Astrocyte of the hippocampus (primary cell): ENCODE measurements at regions not wholly inside any gene's neighbourhood (a gene's known extent, or its start where the extent isn't known, plus 50 kb on each side); places are given as distances from the start of the nearest gene placed in this dataset.
A peak's percentile ranks its signal among the peaks of the same experiment; 100 is the strongest.

Experiments
- DNase-seq: peaks from one replicate; pipeline ENCODE4 v3.0.0; 2011; ENCODE audit warnings: low read depth, low spot score

DNA sequence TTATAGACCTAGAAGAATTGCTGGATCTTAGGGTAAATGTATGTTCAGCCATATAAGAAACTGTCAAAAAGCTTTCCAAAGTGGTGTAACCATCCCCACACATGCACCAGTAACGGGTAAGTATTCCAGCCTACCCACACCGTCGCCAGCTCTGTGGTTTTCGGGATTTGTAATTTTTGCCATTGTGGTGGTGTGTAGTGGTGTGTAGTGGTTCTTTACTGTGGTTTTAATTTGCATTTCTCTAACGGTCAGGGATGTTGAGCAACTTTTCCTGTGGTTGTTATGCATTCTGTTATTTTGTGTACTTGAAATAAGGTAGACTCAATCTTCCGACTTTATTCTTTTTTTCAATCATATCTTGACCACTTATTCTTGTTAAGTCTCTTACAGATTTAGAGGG is 342.4 kb upstream of the AJAP1 start:
- no peak for DNase-seq

- no peak for DNase-seq
These were observed 339.2 kb upstream of the AJAP1 start for GRCh38 chr1:4315202-4315601.

GRCh38 chr1:4317207-4317606 is 337.2 kb upstream of the AJAP1 start:
- no peak for DNase-seq

DNA sequence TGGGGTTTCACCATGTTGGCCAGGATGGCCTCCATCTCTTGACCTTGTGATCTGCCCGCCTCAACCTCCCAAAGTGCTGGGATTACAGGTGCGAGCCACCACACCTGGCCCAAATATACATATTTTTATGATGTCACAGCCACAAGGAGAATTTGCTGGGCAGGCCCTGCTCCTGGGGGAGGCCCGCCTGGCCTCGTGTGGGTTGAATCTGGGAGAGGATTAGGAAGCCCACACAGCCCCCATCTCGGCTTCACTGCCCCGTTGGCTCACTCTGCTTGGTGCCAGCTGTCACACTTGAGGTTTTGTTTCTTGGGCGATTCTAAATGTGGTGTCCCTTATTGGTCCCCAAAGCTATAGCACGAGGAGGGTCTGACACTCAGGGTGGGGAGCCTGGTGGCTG is 335.7 kb upstream of the AJAP1 start:
- no peak for DNase-seq

DNA sequence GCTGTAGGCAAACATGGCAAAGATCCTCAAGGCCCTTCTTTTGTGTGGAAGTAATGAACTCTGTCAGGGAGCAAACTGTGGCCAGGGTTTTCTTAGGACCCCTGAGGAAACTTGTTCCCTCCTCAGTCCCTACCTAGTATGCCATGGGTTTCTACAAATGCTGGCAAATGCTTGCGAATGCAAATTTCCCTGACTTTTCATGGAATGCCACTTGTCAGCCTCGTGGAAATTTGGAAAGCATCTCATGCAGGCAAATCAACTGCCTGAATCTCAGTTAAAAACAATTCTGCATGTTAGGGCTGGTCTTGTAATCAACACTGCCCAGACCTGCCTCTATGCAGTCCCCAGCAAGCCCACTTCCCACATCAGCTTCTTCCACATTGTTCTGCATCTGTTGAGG is 334.9 kb upstream of the AJAP1 start:
- no peak for DNase-seq

DNA sequence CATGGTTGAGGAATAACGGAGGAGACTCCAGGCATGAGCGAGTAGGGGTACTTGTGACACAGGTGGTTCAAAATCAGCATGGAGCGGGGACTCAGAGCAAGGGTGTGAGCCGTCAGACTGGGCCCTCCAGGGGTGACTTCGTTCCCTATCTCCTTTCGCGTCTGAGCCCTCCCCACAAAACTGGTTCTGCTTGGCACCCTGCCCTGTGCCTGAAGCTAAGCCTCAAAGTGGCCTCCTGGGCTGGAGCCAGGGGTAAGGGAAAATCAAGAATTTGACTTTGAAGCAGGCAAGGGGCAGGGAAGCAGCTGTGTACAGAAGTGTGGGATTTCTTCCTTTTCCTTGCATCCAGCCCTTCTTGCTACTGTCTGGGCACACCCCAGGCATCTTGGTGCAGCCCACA is 331.5 kb upstream of the AJAP1 start:
- no peak for DNase-seq

DNA sequence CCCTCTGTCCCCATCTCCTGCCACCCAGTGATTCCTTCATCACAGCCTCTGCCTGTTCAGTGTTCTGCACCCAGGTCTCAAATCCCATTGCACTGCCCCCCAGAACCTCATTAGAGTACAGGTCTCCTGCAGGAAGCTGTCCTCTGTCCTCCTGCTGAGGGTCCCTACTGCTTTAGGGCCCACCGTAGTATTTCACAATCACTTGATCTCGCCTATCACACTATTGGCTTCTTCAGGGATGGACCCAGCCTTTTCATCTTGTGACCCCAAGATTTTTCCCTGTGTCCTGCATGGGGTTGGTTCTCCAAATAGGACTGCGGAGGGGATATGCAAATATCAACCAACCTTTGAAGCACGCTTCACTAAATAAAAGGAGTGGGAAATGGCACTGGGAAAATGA is 331.1 kb upstream of the AJAP1 start:
- no peak for DNase-seq

GRCh38 chr1:4324525-4324924 is 329.9 kb upstream of the AJAP1 start:
- no peak for DNase-seq

DNA sequence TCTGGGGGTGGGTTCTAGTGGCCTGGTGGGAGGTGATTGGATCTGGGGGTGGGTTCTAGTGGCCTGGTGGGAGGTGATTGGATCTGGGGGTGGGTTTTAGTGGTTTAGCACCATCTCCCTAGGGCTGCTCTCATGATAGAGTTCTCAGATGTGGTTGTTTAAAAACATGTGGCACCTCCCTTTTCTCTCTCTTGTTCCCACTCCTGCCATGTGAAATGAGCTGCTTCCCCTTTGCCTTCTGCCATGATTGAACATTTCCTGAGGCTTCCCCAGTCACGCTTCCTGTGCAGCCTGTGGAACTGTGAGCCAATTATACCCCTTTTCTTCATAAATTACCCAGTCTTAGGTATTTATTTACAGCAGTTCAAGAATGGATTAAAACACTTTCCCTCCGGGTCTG is 327.3 kb upstream of the AJAP1 start:
- no peak for DNase-seq

DNA sequence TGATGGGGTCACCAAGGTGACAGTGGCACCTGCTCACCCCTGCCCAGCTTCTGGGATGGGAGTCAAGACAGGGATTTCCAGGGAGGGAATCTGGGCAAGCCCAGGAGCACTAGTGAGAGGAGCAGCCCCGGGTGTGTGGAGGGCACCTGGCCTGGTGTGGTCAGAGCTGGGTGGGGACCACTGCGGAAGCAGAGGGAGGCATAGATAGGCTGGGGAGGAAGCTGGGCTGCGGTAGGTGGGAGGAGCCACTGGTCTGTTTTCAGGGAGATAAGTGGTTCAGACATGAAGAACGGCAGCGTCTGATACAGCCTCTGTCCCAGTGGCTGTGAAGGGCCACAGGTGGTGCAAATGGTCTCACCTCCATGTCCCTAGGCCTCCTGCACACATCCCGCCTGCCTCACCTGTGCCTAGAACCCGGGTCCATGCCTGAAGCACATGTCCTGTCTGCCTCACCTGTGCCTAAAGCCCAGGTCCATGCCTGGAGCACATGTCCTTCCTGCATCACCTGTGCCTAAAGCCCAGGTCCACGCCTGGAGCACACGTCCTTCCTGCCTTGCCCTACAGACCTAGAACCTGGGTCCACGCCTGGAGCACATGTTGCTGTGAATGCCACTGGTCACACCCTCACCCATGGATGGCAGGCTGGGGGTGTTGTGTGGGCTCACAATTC is 325.9 kb upstream of the AJAP1 start:
- no peak for DNase-seq

- DNase-seq = no peak
These were observed 323.3 kb upstream of the AJAP1 start for GRCh38 chr1:4330805-4331766.

DNA sequence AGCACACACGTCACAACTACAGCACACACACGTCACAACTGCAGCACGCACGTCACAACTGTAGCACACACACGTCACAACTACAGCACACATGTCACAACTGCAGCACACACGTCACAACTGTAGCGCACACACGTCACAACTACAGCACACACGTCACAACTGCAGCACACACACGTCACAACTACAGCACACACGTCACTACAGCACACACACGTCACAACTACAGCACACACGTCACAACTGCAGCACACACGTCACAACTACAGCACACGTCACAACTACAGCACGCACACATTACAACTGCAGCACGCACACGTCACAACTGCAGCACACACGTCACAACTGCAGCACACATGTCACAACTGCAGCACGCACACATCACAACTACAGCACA is 322.6 kb upstream of the AJAP1 start:
- no peak for DNase-seq

GRCh38 chr1:4336507-4336906 is 317.9 kb upstream of the AJAP1 start:
- no peak for DNase-seq

- no peak for DNase-seq
These were observed 313.0 kb upstream of the AJAP1 start for GRCh38 chr1:4341421-4341820.

DNA sequence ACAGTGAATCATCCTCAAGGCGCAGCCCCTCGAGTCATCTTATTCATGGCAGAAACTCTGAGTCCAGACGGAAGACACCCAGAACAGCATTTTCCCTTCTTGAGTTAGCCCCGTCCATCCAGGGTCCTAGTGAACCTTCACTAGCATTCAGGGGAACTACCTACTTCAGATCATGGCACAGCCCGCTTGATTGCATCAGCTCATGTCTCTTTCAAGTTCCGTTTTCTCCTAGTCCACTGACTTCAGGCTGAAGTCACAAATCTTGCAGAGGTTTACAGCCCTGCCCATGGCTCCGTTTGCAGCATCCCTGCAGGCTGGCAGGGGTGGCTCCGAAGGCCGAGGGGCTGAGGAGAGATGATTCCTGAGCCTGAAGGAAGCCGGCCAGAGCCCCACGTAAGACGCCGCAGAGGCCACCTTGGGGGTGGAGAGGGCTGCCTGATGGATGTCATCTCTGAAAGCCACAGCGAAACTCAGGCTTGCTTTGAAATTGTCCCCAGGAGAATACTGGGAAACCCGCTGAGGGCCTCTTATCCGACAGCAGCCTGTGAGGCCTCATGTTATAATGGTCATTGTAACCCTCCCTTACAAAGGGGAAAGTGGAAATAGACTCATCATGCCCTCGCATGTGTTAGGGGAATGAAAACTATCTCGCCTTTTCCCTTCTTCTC is 310.2 kb upstream of the AJAP1 start:
- DNase-seq = no peak

DNA sequence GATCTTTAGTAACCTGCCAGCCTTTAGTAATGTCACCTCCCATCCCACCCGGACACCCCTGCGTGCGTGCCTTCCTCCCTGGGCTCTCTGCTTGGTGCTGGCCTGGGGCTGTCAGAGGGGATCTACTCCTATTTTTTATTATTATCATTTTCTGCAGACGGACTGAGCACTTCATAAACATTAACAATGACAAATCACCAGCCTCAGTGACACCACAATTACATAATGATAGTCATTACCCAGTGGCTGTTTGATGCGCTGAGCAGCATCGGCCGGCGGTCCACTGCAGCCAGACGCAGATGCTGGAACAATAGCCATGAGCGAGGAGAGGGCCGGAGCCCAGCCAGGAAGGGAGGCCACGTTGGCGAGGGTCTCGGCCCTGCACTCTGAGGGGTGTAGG is 309.3 kb upstream of the AJAP1 start:
- no peak for DNase-seq

DNA sequence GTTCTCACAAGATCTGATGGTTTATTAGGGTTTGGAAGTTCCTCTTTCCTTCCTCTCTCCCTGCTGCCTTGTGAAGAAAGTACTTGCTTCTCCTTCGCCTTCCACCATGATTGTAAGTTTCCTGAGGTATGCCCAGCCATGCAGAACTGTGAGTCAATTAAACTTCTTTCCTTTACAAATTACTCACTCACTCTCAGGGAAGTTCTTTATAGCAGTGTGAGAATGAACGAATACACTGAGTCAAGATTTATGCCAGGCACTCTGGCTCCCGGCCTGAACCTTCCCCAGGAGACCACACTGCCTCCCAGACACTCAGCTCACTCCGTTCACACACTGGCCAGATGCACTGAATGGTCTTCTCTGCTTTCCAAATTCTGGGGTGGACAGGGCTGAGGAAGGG is 308.3 kb upstream of the AJAP1 start:
- peak; percentile 11 for DNase-seq

DNA sequence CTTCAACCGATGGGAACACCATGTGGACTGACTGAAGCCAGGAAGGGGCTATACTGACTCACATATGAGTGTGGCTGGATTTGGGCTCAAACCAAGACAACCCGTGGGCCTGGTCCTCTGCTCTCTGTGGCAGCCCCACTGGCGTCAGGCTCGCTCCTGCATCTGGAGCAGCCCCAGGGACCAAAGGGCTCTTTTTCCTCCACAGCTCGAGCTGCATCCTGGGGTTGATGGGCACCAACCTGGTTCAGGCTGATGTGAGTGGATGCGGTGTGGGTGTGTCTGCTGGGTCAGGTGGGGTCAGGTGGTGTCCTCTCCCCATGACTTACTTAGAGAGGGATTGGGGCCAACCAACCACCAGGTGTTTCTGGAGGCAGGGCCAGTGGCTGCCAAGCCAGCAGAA is 303.0 kb upstream of the AJAP1 start:
- no peak for DNase-seq

GRCh38 chr1:4353090-4353856 is 301.1 kb upstream of the AJAP1 start:
- no peak for DNase-seq

- DNase-seq = no peak
These were observed 298.6 kb upstream of the AJAP1 start for GRCh38 chr1:4355839-4356238.

DNA sequence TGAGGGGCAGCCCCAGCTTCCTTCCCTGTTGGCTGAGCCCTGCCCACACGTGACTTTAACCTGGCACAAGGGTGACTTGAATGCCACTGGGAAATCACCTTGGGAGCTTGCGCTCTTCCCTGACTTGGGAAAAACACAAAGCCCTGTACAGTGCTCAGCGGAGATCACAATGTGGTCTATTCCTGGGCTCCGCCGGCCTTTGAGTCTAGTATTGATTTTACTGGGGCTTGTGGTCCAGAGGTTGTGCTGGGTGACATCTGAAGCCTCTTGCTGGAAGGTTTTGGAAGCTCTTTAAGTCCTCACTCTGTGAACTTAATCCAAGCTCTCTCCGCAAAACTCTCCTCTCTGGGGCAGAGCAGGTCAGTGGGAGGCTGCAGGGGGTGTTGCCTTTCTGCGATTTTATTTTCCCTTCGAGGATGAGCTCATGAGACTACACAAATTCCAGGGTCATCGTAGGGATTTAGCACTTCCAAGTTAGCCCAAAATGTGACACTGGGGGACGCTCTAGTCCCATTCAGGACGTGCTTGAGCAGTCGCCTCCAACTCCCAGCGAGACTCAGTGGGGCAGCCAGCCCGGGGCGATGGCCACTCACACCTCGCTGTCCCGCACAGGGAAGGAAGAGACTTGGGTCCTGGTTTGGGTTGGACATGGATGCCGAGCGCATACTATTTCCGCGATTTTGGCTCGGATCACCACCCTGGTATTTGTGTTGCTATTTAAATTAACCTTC is 291.9 kb upstream of the AJAP1 start:
- no peak for DNase-seq
